ENCODE measurements at regions not wholly inside any gene's neighbourhood (a gene's known extent, or its start where the extent isn't known, plus 50 kb on each side); places are given as distances from the start of the nearest gene placed in this dataset.

GRCh38 chr5:126359884-126360283 lies 63.3 kb upstream of the GRAMD2B start:
- no peak for DNase-seq (ENCODE audit: low read depth in 3 of 3)

DNA sequence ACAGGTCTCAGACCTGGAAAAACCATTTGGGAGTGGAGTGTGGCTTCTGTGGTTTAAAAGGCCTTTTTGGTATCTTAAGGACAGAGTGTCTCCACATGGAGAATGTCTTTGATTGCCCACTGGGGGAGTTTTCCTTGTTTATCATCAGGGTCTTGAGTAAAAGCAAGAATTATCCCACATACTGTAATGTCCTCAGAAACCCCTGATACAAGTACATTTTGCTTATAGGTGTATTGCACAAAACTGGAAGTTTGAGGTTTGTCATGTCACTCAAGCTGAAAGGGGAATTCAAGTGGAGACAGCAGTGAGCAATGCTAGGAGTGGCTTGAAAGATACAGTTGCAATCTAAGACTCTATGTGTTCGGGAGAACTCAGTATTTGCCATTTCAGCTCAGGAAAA lies 62.7 kb upstream of the GRAMD2B start:
- no peak for DNase-seq (ENCODE audit: low read depth in 3 of 3)

- no peak for DNase-seq (ENCODE audit: low read depth in 3 of 3)
These were observed 59.6 kb upstream of the GRAMD2B start for GRCh38 chr5:126363658-126364057.

- DNase-seq (ENCODE audit: low read depth in 3 of 3), result no peak
These were observed 58.9 kb upstream of the GRAMD2B start for GRCh38 chr5:126364206-126364902.

GRCh38 chr5:126365446-126366198 lies 57.6 kb upstream of the GRAMD2B start:
- no peak for DNase-seq (ENCODE audit: low read depth in 3 of 3)

DNA sequence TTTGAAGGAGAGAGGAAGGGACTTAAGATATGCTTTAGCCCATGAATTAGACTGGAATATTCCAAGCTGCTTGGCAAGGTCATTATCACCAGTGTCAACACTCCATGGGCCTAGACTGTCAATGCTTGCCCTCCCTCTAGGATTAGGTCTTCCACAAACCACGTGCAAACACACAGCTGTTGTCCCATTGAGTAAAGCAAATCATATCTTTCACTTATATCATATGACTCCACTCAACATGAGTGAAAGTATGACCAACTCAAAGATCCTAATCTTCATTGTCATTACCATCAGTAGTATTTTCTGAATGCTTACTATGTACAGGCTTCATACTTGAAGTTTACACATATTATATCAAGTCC lies 57.0 kb upstream of the GRAMD2B start:
- DNase-seq (ENCODE audit: low read depth in 3 of 3), result no peak

GRCh38 chr5:126368239-126368812 lies 54.9 kb upstream of the GRAMD2B start:
- no peak for DNase-seq (ENCODE audit: low read depth in 3 of 3)

- DNase-seq (ENCODE audit: low read depth in 3 of 3), result no peak
These were observed 54.1 kb upstream of the GRAMD2B start for GRCh38 chr5:126369083-126369482.

DNA sequence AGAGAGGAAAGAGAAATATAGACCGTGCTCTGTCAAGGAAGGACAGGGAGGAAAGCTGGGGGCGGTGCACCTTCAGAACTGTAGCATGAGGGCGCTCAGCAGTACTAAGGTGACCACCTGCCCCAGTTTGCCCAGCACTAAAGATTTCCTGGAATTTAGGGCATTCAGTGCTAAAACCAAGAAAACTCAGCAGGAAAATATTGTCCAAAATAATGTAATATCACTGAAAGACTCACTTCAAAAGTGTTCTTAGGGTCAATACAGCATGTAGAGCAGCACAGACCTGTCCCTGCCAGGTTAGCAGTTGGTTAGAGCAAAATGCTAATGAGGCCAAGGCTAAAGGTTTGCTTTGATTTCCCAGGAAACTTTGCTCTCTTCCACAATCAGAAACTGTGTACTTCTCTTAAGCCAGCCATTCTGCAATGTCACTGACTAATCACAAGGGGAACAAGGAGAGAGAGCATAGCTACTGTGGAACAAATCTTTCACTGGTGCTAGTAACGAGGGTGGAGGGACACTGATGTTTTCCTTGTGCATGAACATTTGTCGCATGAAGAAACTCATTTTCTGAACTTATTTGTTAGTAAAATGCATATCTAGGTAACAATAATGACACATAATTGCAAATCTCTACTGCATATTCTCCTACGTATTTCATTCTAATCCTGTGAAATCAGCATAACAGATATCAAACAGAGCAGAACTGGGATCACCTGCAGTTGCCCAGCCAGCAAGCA lies 53.0 kb upstream of the GRAMD2B start:
- DNase-seq (ENCODE audit: low read depth in 3 of 3), result no peak

- DNase-seq (ENCODE audit: low read depth in 3 of 3), result no peak
These were observed 52.2 kb upstream of the GRAMD2B start for GRCh38 chr5:126370796-126371718.

DNA sequence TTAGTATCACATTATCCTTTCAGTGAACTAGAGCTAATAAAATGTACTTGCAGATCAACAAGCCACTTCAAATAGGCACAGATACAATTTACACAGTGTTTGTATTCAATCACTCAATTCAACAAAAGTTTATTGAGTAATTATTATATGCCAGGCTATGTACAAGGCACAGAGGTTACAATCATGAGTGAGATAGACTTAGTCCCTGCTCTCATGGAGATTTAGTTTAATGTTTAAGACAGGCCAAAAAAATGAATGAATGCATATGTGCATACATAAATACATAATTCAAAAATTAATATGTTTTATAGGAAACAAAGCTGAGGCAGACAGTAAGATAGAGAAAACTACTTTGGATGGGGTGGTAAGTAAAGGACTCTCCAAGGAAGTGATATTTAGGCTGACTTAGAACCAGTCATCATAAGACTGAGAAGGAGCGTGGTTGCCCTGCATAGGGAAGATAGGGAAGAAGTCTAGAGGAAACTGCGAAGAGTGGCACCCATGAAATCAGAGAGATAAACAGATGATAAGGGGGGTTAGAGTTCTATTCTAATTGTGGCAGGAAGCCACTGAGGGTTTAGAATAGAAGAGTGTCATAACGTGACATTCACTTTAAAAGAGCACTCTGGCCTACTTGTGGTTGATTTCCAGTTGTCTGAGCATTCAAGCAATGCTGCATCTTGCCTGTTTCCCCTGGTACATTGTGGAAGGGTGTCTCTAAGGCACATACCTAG lies 49.7 kb upstream of the GRAMD2B start:
- no peak for DNase-seq (ENCODE audit: low read depth in 3 of 3)

All from stimulated activated CD4-positive, alpha-beta T cell treated with anti-CD3 and anti-CD28 coated beads, TNF-alpha, amount 100 ng/mL, for 24 hours (primary cell).